AG09319 (cell line): ENCODE measurements at regions not wholly inside any gene's neighbourhood (a gene's known extent, or its start where the extent isn't known, plus 50 kb on each side); places are given as distances from the start of the nearest gene placed in this dataset.

Experiments used
- DNase-seq: peaks from one replicate; pipeline ENCODE4 v3.0.0-alpha.2; 2010; ENCODE audit warnings: low read depth; ENCODE audit errors: extremely low read depth
- TF ChIP-seq, protein P1 (sequence below): IDR thresholded peaks from 2 replicates; pipeline ENCODE4 v1.5.1; 2011; ENCODE audit warnings: low read depth, mild to moderate bottlenecking, inconsistent platforms, low read length, moderate library complexity

DNA sequence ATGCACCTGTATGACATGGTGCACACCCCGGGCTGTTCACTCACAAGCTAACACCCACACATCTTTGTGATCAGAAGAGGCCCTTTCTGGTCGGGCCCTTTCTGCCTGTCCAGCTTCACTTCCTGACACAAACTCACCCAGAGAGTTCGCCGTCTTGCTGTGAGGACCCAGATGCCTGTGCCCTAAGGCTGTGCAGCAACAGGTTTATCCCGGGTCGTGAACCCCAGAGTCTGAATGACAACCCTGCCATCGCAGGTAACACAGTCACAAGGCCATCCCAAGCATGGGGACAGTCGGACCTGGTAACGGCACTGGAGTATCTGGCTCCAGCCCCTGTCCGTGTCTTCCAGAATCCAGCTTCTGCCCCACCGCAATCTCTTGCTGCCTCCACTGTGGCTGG is 235.1 kb downstream of the BUD13 start:
- DNase-seq: no peak
- TF ChIP-seq, protein P1, sequence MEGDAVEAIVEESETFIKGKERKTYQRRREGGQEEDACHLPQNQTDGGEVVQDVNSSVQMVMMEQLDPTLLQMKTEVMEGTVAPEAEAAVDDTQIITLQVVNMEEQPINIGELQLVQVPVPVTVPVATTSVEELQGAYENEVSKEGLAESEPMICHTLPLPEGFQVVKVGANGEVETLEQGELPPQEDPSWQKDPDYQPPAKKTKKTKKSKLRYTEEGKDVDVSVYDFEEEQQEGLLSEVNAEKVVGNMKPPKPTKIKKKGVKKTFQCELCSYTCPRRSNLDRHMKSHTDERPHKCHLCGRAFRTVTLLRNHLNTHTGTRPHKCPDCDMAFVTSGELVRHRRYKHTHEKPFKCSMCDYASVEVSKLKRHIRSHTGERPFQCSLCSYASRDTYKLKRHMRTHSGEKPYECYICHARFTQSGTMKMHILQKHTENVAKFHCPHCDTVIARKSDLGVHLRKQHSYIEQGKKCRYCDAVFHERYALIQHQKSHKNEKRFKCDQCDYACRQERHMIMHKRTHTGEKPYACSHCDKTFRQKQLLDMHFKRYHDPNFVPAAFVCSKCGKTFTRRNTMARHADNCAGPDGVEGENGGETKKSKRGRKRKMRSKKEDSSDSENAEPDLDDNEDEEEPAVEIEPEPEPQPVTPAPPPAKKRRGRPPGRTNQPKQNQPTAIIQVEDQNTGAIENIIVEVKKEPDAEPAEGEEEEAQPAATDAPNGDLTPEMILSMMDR: no peak

DNA sequence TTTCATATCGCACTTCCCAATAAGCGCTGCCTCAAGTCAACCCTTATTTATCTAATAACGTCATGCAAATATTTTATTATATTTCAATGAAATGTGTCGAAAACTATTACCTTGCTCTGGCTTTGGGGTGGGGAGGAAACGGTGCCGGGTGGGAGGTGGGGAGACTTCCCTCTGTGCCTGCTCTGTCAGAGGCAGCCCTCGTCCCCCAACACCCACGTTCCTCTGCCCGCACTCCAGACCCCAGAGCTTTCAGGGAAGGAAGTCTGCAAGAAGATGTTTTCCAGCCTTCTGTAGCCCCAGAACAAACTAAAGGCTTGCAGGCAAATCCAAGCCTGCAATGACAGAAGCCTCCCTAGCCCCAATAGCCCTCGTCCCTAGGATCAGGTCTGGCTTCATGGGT is 235.7 kb downstream of the BUD13 start:
- TF ChIP-seq, protein P1: no peak
- DNase-seq: no peak

DNA sequence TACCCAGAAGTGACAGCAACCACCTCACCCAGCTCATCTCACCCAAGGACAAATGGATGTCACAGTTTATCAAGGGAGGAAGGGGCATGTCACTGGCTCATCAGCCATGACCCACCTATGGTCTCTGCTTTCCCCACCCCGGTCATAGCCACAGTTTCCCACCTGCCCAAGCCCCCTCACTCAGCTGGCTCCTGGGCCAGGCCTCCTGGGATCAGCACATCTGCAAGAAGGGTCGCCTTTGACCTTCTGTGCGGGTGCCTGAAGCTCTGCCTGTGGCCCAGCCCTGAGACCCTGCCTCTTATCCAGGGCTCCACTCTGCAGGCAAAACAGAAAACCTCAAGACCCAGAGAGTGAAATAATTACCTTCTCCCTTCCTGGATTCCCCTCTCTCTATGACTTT is 236.4 kb downstream of the BUD13 start:
- TF ChIP-seq, protein P1: no peak

DNA sequence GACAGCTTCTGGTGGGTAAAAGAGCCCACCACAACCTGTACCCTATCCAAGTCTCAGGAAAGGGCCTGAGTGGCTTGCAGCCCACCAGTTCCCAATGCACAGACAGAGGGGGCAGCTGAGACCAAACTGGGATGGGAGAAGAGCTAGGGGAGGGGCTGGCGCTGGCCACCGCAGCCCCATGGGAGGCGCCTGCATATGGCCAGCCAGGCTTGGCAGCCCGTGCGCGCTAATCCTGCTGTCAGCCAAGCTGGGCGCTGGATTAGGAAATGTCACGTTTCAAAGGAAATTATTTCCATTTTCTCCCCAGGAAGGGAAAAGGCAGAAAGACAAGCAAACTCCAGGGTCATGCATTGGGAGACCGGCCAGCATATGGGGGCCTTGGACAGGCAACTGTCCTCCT is 236.8 kb downstream of the BUD13 start:
- no peak for DNase-seq
- TF ChIP-seq, protein P1: no peak

More for the DNA sequence above, 236.4 kb downstream of the BUD13 start:
- no peak for DNase-seq

DNA sequence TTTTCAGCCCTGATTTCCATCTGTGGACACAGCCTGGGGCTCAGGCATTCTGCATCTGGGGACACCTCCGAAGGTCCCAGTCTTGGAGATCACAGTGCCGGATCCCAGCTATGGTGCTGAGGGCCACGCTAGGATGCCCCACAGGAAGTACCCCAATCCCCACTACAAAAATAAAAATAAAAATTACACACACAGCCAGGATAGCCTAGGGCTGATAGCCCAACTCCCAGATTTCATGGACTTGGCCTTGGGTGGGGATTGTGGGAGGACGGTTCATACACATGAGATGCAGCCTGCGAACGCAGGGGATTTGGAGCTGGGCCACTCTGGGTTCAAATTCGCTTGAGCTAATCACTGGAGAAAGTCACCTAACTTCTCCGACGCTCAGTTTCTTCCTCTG is 237.7 kb downstream of the BUD13 start:
- DNase-seq: no peak
- TF ChIP-seq, protein P1: no peak

DNA sequence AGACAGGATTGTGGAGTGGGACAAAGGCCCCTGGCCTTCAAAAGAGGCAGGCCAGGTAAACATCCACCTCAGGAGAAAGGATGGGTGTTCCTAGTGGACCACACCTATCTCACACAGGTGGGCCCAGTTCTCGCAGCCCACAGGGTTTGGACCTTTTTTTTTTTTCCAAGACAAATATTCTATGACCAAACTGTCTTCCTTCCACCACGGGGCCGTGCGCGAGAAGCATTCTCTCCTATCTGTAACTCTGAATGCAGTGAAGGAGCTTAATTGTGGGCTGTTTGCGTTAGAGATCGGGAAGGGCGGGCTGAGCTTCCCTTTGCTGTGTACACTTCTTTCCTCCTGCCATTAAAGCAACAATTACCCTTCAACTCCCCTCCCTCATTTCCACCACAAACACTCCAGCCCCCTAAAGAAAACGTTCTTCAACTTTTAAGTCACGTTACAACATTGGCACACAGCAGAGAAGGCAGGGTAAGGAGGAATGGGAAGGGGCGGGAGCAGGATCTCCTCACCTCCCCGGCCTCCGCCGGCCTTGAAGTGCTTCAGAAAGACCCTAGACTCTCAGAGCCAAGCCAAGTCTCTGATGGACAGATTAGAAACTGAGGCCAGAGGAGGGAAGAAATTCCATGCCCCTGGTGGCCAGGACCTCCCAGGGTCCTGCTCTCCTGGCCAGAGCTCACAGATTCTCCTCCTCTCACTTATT is 238.4 kb downstream of the BUD13 start:
- TF ChIP-seq, protein P1: no peak

DNA sequence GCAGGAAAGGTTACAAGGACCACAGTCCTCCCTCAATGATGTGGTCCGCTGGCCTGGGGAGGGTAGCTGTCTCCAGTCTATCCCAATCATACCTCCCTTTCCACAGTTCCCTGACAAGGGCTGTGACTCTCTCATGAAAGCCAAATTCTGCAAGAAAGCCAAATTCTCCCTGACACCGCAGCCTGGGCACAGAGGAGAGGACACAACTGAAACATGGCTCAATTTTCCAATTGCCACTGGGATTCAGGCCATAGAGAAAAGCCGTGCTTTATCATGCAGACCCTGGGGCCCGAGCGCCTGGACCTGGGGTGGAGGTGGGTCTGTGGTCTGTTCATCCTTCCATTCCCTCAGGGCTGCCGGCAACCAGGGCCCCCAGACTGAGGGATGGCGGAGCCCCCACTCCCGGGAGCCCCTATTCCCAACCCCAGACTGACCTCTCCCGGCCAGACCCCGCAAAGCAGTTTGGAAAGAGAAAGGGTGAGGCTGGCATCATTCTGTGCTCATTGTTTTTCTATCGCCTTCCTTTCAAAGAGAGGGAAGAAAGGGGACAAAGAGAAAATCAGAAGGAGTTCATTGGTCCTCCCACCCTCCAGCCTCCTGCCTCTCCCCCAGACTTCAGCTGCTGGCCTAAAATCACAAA is 239.5 kb downstream of the BUD13 start:
- DNase-seq: no peak
- TF ChIP-seq, protein P1: no peak

More for the DNA sequence above, 238.4 kb downstream of the BUD13 start:
- DNase-seq: no peak
